ENCODE measurements at regions not wholly inside any gene's neighbourhood (a gene's known extent, or its start where the extent isn't known, plus 50 kb on each side); places are given as distances from the start of the nearest gene placed in this dataset.

DNA sequence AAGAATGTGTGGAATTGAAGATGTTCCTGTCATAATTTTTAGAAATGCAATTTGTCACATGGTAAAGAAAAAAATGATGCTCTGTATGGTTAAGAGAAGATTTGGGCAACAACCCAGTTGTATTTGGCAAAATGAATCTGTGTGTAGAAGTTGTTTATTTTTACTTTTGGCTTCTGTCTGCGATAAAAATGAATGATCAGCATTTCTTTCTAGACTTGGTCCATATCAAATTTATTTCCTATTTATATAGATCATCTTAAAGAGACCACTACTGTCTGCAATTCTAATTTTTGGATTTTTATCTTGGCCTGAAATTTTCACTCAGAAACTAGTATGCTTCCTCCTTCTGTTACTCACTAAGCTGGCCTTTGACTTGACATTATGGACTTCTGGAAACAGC lies 396.9 kb downstream of the FAM47A start (continued):
- TF ChIP-seq, protein P1, sequence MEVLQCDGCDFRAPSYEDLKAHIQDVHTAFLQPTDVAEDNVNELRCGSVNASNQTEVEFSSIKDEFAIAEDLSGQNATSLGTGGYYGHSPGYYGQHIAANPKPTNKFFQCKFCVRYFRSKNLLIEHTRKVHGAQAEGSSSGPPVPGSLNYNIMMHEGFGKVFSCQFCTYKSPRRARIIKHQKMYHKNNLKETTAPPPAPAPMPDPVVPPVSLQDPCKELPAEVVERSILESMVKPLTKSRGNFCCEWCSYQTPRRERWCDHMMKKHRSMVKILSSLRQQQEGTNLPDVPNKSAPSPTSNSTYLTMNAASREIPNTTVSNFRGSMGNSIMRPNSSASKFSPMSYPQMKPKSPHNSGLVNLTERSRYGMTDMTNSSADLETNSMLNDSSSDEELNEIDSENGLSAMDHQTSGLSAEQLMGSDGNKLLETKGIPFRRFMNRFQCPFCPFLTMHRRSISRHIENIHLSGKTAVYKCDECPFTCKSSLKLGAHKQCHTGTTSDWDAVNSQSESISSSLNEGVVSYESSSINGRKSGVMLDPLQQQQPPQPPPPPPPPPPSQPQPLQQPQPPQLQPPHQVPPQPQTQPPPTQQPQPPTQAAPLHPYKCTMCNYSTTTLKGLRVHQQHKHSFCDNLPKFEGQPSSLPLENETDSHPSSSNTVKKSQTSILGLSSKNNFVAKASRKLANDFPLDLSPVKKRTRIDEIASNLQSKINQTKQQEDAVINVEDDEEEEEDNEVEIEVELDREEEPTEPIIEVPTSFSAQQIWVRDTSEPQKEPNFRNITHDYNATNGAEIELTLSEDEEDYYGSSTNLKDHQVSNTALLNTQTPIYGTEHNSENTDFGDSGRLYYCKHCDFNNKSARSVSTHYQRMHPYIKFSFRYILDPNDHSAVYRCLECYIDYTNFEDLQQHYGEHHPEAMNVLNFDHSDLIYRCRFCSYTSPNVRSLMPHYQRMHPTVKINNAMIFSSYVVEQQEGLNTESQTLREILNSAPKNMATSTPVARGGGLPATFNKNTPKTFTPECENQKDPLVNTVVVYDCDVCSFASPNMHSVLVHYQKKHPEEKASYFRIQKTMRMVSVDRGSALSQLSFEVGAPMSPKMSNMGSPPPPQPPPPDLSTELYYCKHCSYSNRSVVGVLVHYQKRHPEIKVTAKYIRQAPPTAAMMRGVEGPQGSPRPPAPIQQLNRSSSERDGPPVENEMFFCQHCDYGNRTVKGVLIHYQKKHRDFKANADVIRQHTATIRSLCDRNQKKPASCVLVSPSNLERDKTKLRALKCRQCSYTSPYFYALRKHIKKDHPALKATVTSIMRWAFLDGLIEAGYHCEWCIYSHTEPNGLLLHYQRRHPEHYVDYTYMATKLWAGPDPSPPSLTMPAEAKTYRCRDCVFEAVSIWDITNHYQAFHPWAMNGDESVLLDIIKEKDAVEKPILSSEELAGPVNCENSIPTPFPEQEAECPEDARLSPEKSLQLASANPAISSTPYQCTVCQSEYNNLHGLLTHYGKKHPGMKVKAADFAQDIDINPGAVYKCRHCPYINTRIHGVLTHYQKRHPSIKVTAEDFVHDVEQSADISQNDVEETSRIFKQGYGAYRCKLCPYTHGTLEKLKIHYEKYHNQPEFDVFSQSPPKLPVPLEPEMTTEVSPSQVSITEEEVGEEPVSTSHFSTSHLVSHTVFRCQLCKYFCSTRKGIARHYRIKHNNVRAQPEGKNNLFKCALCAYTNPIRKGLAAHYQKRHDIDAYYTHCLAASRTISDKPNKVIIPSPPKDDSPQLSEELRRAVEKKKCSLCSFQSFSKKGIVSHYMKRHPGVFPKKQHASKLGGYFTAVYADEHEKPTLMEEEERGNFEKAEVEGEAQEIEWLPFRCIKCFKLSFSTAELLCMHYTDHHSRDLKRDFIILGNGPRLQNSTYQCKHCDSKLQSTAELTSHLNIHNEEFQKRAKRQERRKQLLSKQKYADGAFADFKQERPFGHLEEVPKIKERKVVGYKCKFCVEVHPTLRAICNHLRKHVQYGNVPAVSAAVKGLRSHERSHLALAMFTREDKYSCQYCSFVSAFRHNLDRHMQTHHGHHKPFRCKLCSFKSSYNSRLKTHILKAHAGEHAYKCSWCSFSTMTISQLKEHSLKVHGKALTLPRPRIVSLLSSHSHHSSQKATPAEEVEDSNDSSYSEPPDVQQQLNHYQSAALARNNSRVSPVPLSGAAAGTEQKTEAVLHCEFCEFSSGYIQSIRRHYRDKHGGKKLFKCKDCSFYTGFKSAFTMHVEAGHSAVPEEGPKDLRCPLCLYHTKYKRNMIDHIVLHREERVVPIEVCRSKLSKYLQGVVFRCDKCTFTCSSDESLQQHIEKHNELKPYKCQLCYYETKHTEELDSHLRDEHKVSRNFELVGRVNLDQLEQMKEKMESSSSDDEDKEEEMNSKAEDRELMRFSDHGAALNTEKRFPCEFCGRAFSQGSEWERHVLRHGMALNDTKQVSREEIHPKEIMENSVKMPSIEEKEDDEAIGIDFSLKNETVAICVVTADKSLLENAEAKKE (CRISPR knock-in tag; IDR thresholded peaks at IDR 0.05) = no peak
- TF ChIP-seq EZH2 (IDR thresholded peaks at IDR 0.05; ENCODE audit: low read depth, unreplicated experiment) (no peak), JUNB (IDR thresholded peaks at IDR 0.05; ENCODE audit: unreplicated experiment) (no peak), NANOG (IDR thresholded peaks at IDR 0.05; ENCODE audit: borderline replicate concordance) (no peak), ZNF331 (CRISPR knock-in tag; IDR thresholded peaks at IDR 0.05; ENCODE audit: low read depth) (no peak), ZNF114 (CRISPR knock-in tag; IDR thresholded peaks at IDR 0.05) (no peak), CREB1 (CRISPR knock-in tag; IDR thresholded peaks at IDR 0.05; ENCODE audit: low read depth) (no peak), STAT1 (IDR thresholded peaks at IDR 0.05; ENCODE audit: unreplicated experiment) (no peak)
- TF ChIP-seq, protein P2, sequence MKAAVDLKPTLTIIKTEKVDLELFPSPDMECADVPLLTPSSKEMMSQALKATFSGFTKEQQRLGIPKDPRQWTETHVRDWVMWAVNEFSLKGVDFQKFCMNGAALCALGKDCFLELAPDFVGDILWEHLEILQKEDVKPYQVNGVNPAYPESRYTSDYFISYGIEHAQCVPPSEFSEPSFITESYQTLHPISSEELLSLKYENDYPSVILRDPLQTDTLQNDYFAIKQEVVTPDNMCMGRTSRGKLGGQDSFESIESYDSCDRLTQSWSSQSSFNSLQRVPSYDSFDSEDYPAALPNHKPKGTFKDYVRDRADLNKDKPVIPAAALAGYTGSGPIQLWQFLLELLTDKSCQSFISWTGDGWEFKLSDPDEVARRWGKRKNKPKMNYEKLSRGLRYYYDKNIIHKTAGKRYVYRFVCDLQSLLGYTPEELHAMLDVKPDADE (IDR thresholded peaks at IDR 0.05) = no peak
